ENCODE measurements at regions not wholly inside any gene's neighbourhood (a gene's known extent, or its start where the extent isn't known, plus 50 kb on each side); places are given as distances from the start of the nearest gene placed in this dataset.

GRCh38 chr6:170130771-170131241 is 160.1 kb downstream of the DLL1 start:
- TF ChIP-seq CTCF (IDR thresholded peaks at IDR 0.05): no peak
- TF ChIP-seq POLR2A (IDR thresholded peaks at IDR 0.05): no peak
